H54 (cell line): ENCODE measurements at regions not wholly inside any gene's neighbourhood (a gene's known extent, or its start where the extent isn't known, plus 50 kb on each side); places are given as distances from the start of the nearest gene placed in this dataset.
"Not testable (repeated sequence)": the region's sequence is repeated elsewhere in the genome, so short reads cannot be mapped to it uniquely, and the experiment has no call there.

Experiments
- DNase-seq: peaks from one replicate; pipeline ENCODE4 v3.0.0; 2011; ENCODE audit warnings: low spot score, mixed read lengths; ENCODE audit not compliant: insufficient read length
- FAIRE-seq: peaks from 3 replicates; lab custom pipeline; 2011; peaks lifted over from hg19 to GRCh38; lab: Jason Lieb, UNC
- POLR2A ChIP-seq: IDR thresholded peaks from 2 replicates; pipeline ENCODE4 v1.6.1; 2011; ENCODE audit warnings: low read depth, mild to moderate bottlenecking, low read length

DNA sequence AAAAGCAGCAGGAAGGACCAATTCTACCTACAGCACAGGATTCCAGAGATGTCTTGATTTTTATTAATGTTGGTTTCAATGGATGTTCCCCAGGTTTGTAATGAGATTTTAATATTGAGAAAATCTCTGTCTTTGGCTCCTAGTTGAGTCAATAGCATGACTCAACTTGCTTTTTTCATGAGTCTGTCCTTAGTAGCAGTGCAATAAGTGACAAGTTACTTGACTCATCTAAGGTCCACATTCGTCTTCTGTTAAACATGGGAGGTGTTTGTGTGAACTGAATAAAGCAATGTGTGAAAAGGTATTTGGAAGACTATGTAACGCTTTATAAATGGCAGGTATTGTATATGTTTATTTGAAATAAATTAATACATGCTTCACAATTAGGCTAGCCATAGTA lies 645.0 kb upstream of the PTBP2 start:
- TF ChIP-seq POLR2A, result no peak
- DNase-seq, result no peak
- FAIRE-seq, result no peak

DNA sequence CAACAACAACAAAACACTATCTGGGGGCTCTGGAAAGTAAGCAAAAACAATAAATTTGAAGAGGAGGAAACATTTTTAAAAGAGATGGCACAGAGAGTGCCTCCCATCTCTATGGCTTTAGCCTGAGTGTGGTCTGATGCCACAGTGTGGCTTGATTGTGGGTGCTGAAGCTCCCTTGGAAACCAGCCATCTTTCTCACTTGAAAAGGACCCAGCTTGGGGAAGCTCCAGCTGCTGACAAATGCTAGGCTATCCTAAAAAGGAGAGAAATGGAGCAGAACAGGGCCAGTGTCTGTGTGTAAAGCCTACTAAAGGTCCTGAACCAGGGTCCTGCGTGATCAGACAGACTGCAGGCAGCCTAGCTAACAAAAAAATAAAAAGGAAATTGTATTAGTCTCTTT lies 642.0 kb upstream of the PTBP2 start:
- FAIRE-seq, result no peak
- TF ChIP-seq POLR2A, result no peak
- DNase-seq, result no peak

DNA sequence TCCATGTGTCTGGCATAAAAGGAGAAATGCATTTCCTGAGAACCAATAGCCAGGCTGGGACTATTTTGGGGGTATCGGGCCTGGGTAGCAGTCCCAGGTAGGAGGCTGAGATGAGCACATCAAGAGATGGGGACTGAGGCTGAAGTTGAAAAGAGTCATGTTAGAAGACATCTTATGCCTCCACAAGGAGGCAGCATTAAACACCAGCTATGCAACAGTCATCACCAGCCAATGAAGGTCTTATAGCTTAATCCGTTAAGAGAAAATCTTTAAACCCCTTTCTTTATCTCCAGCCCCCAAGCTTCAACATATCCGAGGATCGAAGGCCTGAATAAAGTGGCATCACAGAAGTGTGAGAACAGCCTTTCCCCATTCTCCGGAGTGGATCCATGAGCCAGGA lies 640.7 kb upstream of the PTBP2 start:
- DNase-seq (no peak), FAIRE-seq (no peak)
- TF ChIP-seq POLR2A, result no peak

DNA sequence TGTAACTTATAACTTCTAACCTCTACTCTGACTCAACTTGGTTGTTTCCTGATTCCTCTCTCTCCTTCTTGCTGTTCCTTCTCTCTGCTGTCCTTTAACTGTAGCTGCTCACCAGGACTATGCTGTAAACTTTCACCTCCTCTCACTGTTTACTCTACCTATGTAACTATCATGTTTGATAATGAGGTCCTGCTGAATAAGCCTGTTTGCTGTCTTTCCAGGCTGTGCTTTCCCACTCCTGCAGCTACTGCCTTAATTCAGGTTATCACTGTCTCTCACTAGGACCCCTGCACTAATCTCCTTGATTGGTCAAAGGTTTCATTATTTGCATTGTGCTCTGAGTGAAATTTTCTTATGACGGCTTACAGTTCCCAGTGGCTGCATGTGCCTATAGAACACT lies 633.9 kb upstream of the PTBP2 start:
- DNase-seq (no peak), FAIRE-seq (no peak)

DNA sequence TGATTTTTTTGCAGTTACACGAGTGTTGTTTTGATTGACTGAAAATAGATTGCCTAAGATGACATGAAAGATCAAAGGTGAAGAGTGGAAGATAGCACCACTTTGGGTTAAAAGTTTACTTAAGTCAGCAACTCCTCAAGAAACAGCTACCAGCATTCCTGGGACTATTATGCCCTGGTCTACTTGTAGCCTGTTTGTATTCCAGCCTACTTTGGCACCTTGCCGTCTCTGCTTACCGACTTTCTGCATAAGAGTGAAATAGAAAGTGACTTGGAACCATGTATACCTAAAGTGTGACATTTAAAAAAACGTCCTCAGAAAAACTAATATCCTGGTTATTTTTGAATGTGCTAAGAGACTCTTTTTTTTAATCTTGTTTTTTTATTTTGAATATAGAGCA lies 631.5 kb upstream of the PTBP2 start:
- no peak for FAIRE-seq
- no peak for TF ChIP-seq POLR2A
- no peak for DNase-seq

More for the DNA sequence above, 633.9 kb upstream of the PTBP2 start:
- TF ChIP-seq POLR2A, result no peak

DNA sequence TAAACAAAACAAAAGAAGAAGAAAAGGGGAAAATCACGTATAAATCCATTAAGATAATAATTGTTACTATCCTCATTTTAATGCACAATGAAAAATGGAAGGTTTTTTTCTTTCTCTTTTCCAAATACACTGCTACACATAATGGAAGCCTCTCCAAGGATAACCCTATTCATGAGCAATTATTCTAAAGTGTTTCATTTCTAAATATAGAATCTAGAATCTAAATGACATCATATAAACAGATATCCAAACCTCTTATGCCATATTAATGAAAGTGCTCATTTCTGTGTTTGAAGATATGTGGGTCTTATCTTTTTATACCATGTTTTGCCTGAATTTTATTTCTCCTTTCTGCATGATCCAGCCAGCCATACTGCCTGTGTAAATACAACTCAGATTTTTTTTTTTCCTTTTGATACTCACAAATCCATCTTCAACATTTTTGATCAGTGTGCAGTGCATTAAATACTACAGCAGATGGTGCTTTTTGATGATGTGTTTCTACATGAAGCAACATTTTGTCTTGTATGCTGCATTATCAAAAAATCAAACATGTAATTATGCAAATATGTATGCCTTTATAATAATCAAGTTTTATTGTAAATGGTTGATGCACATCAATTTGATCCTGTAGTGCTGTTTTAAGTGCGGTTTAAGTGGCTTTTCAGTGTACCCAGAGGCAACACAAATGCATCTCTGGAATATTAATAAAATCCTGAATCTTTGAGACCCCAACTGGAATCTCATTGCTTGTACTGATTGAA lies 625.6 kb upstream of the PTBP2 start:
- no peak for TF ChIP-seq POLR2A
- DNase-seq, result no peak

DNA sequence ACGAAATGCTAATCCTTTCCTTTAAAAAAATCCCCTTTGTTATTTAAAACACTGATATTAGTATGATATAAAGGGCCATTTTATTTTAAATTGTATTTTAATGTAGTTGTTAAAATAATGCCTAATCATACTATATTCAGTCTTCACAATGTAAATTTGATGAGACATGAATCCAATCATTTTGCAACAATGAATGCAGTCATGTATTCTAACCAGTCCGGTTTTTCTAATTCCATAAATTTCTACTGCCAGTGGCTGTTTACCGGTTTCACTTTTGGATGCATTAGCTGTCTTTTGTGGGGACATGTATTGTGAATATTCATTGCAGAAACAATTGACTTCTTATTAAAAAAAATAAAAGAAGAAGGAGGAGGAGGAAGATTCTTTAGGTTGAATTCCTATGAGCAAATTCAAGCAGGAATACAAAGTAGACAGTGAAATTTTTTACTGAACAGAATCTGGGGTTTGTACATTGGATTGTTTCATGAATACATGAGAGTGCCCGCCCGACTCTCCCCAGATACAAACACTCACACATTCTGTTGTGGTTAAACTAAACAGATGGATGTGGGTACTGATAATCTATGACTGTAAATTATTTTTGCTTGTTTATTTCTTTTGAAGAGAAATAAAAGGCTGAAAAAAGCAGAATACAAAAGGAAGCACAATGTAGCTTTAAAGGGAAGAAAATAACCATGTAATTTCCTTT lies 624.8 kb upstream of the PTBP2 start:
- no peak for FAIRE-seq
- no peak for TF ChIP-seq POLR2A
- DNase-seq, result no peak

More for the DNA sequence above, 625.6 kb upstream of the PTBP2 start:
- FAIRE-seq, result no peak

DNA sequence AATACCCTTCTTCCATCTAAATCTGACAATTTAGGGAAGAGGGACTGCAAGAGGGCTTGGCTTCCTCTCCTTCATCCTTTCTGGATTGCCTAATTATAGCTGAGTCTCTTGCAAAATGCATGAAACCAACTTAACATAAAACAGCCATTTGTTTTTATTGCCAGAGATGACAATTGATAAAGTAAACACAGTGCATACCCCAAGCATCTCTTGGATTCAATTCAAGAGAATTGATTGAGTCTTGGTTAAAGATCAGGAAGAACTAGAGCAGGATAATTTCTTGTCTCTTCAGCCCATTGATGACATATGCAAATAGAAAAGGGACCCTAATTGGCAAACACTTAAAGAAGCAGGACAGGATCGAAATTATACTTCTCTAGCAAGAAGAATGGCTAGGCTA lies 617.1 kb upstream of the PTBP2 start:
- TF ChIP-seq POLR2A, result no peak
- no peak for DNase-seq
- no peak for FAIRE-seq

DNA sequence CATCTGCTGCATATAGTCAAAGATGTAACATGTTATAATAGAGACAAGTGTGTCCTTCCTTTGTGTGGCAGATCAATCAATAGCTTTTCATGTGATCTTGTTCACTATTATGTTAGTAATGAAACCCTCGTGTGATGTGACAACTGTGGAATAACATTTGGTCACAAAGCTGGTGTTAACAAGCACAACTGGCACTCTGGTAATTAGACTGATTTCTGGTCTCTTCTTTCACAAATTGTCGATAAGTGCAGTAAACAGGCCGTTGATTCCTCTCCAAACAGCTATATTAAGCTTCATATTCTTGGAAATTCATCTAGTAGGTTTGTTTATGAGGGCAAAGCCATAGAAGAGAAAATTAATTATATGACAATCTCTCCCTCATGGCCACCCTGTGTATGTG lies 616.7 kb upstream of the PTBP2 start:
- TF ChIP-seq POLR2A, result no peak
- no peak for FAIRE-seq
- no peak for DNase-seq

DNA sequence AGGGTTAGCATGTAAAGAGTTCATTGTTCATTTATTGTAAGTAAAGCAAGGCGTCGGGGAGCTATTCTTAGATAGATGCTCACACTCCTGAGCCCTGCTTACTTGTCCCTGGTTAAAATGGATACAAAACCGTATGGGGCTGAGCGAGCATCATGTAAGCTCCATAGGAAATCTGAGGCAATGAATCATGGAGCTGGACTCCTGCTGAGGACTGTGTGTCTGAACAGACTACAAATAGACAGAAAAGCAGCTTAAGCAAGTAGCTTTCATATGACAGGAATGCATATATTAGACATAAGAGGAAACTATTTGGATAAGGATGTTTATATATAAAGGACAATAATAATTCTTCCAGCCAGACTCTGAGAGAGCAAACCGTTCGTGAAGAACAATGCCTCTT lies 604.9 kb upstream of the PTBP2 start:
- no peak for DNase-seq

DNA sequence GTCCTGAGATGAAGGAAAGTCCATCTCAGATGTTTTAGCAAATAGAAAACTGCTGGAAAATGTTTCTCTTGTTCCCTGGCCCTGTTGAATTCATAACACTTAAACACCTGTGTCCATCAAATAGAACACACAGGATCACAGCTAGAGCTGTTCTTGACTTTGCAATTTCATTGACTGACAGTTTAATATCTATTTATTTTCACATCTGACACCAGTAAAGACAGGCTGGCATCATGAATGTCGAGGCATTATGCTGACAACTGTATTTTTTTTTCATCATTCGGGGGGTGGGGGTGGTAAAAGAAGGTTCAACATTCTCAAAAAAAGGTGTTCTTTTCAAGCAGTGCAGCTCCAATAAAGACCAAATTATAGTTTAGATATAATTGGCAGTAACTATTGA lies 591.2 kb upstream of the PTBP2 start:
- no peak for FAIRE-seq
- DNase-seq, result no peak
- TF ChIP-seq POLR2A, result no peak

More for the DNA sequence above, 604.9 kb upstream of the PTBP2 start:
- no peak for TF ChIP-seq POLR2A
- FAIRE-seq, result no peak

DNA sequence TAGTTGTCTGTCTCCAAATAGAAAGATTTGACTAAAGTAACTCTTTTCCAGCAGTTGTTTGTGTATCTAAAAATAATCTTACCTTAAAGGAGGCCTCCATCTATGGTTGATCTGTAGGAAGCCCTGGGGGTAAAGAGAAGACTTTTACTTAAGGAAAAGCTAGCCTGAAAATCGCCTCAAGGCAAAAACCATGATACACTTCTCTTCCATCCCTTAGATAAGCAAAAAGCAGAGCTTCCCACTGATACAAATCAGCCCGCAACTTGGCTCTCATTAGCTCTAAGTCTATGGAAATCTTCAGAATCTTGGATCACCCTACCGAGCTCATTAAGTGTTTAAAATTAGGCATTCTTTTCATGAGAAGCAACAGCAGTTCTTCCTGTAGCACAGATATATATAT lies 576.9 kb upstream of the PTBP2 start:
- FAIRE-seq (no peak), DNase-seq (no peak)
- no peak for TF ChIP-seq POLR2A

DNA sequence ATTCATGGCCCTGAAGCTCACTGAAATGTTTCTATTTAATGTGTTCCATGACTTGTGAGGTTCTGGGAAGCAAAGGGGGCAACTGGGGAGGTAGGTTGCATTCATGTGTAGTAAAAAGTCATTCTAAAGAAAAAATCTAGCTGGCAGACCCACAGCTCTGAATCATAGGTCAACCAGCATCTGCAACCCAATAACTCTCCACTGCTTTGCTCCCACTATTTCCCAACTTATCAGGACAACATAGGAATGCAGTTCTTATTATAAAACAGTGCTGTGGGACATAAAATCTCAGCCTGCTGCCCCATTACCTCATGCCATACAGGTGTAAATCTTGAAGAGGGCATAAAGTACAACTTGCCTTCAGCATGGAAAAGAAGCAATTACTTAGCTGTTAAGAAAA lies 576.1 kb upstream of the PTBP2 start:
- no peak for DNase-seq
- no peak for FAIRE-seq
- no peak for TF ChIP-seq POLR2A

DNA sequence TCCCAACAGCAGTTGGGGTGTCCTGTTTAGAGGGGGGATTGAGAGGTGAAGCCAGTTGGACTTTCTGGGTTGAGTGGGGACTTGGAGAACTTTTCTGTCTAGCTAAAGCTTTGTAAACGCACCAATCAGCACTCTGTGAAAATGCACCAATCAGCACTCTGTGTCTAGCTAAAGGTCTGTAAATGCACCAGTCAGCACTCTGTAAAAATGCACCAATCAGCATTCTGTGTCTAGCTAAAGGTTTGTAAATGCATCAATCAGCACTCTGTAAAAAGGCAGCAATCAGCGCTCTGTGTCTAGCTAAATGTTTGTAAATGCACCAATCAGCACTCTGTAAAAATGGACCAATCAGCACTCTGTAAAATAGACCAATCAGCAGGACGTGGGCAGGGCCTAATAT lies 568.6 kb upstream of the PTBP2 start:
- DNase-seq, FAIRE-seq: not testable (repeated sequence)

DNA sequence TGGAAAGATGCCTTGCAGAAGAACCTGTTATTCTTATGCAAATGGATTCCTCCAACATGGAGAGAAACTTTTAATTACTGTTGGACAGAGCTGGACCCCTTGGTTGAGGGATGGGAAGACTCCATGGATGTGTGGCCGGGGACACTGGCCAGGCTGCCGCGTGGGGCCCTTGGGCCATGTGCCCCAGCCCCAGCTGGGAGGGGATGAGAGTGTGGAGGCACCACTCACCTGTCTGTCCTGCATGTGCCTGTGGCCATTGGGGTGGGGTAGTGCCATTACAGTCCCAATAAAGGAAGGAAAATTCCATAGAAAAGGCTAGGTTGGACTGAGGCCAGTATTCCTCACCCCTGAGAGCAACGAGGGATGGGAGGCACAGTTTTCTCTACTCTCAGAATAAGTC lies 564.5 kb upstream of the PTBP2 start:
- TF ChIP-seq POLR2A, result no peak
- DNase-seq, result no peak
- FAIRE-seq, result no peak
